Mesendoderm (in vitro differentiated cells): ENCODE measurements at regions not wholly inside any gene's neighbourhood (a gene's known extent, or its start where the extent isn't known, plus 50 kb on each side); places are given as distances from the start of the nearest gene placed in this dataset.

Experiments
- DNase-seq: peaks from one replicate; pipeline ENCODE4 v3.0.0; 2013
- H2AK5ac ChIP-seq: 2 replicates; pipeline ENCODE4 v1.6.1; 2013; ENCODE audit warnings: low read length, inconsistent platforms
- H2BK120ac ChIP-seq: 2 replicates; pipeline ENCODE4 v1.6.1; 2013; ENCODE audit warnings: low read depth, mild to moderate bottlenecking, low read length, moderate library complexity, mixed read lengths
- H2BK15ac ChIP-seq: replicated peaks from 2 replicates; pipeline ENCODE4 v1.6.1; 2013; ENCODE audit warnings: low read depth, mild to moderate bottlenecking, moderate library complexity
- H2BK5ac ChIP-seq: 2 replicates; pipeline ENCODE4 v1.6.1; 2013; ENCODE audit warnings: low read length, inconsistent platforms
- H3K18ac ChIP-seq: 2 replicates; pipeline ENCODE4 v1.6.1; 2013; ENCODE audit warnings: mild to moderate bottlenecking, low read length, mixed read lengths
- H3K23ac ChIP-seq: one replicate; pipeline ENCODE4 v1.6.1; 2013; ENCODE audit warnings: low read length
- H3K27ac ChIP-seq: 2 replicates; pipeline ENCODE4 v1.5.1; 2013; ENCODE audit warnings: low read depth, mild to moderate bottlenecking, inconsistent platforms, low read length, moderate library complexity
- H3K27me3 ChIP-seq: 2 replicates; pipeline ENCODE4 v1.6.1; 2013; ENCODE audit warnings: low read length, control low read depth, mild to moderate bottlenecking, inconsistent platforms; ENCODE audit not compliant: insufficient read depth, poor library complexity
- H3K36me3 ChIP-seq: 2 replicates; pipeline ENCODE4 v1.6.1; 2013; ENCODE audit warnings: low read length, inconsistent platforms; ENCODE audit not compliant: control insufficient read depth, insufficient read depth
- H3K4ac ChIP-seq: one replicate; pipeline ENCODE4 v1.6.1; 2013; ENCODE audit warnings: low read depth, mild to moderate bottlenecking, low read length, moderate library complexity
- H3K4me1 ChIP-seq: 2 replicates; pipeline ENCODE4 v1.6.1; 2013; ENCODE audit warnings: low read depth, low read length, inconsistent platforms; ENCODE audit not compliant: control insufficient read depth
- H3K4me2 ChIP-seq: 2 replicates; pipeline ENCODE4 v1.6.1; 2013; ENCODE audit warnings: low read length
- H3K4me3 ChIP-seq: 2 replicates; pipeline ENCODE4 v1.5.1; 2013; ENCODE audit warnings: mild to moderate bottlenecking, low read length
- H3K56ac ChIP-seq: one replicate; pipeline ENCODE4 v1.6.1; 2013; ENCODE audit warnings: low read length
- H3K79me1 ChIP-seq: 2 replicates; pipeline ENCODE4 v1.6.1; 2013; ENCODE audit warnings: low read length, inconsistent platforms
- H3K79me2 ChIP-seq: 2 replicates; pipeline ENCODE4 v1.6.1; 2013; ENCODE audit warnings: mild to moderate bottlenecking, low read length; ENCODE audit not compliant: control insufficient read depth, insufficient read depth
- H3K9ac ChIP-seq: 2 replicates; pipeline ENCODE4 v1.6.1; 2013; ENCODE audit warnings: low read length, inconsistent platforms
- H4K5ac ChIP-seq: one replicate; pipeline ENCODE4 v1.6.1; 2013; ENCODE audit warnings: low read length
- H4K8ac ChIP-seq: one replicate; pipeline ENCODE4 v1.6.1; 2013; ENCODE audit warnings: low read depth, mild to moderate bottlenecking, control low read depth, low read length, moderate library complexity
- WGBS: extraction: QIAGEN DNeasy Blood & Tissue Kit; methylation state at CpG from one replicate; pipeline ENCODE4 v1.1.7; 2013; ENCODE audit warnings: low lambda C conversion rate, missing lambda C conversion rate; ENCODE audit not compliant: insufficient coverage; ENCODE audit errors: extremely low coverage; 5-methylcytosine and 5-hydroxymethylcytosine counted together

GRCh38 chr9:92185096-92185495, 69.9 kb upstream of the SPTLC1 start:
- no peaks in the 10 kb centered on the region for H3K36me3 ChIP-seq
- no peak overlapping the region for H4K8ac ChIP-seq
- DNase-seq = no peak
- H3K56ac ChIP-seq = no peak overlapping the region
- H2BK15ac ChIP-seq = no peak overlapping the region
- H4K5ac ChIP-seq = no peak overlapping the region
- H2BK5ac ChIP-seq = no peak overlapping the region
- H3K79me1 ChIP-seq = no peaks in the 10 kb centered on the region
- no peaks in the 10 kb centered on the region for H3K27me3 ChIP-seq
- H3K4me1 ChIP-seq = peaks cover 7% of the 10 kb centered on the region
- H3K4ac ChIP-seq = no peak overlapping the region
- H3K18ac ChIP-seq = no peak overlapping the region
- H3K4me3 ChIP-seq = no peak overlapping the region
- H3K79me2 ChIP-seq = no peaks in the 10 kb centered on the region
- WGBS = no CpG with 5 or more reads among the region's 9 CpGs
- H3K4me2 ChIP-seq = no peak overlapping the region
- no peak overlapping the region for H3K27ac ChIP-seq
- no peak overlapping the region for H2AK5ac ChIP-seq
- H2BK120ac ChIP-seq = no peak overlapping the region
- no peak overlapping the region for H3K9ac ChIP-seq
- no peak overlapping the region for H3K23ac ChIP-seq

- Histone ChIP-seq H3K4ac (no peak overlapping the region), H2BK15ac (no peak overlapping the region), H2BK120ac (no peak overlapping the region), H3K56ac (no peak overlapping the region), H3K23ac (no peak overlapping the region), H3K9ac (no peak overlapping the region), H3K27me3 (no peaks in the 10 kb centered on the region), H3K4me3 (no peak overlapping the region), H3K27ac (no peak overlapping the region), H4K8ac (no peak overlapping the region), H3K79me2 (no peaks in the 10 kb centered on the region), H3K4me1 (peaks cover 7% of the 10 kb centered on the region), H3K79me1 (no peaks in the 10 kb centered on the region), H2BK5ac (no peak overlapping the region), H3K36me3 (no peaks in the 10 kb centered on the region), H3K18ac (no peak overlapping the region), H3K4me2 (no peak overlapping the region), H4K5ac (no peak overlapping the region), H2AK5ac (no peak overlapping the region)
- DNase-seq = no peak
- no CpG with 5 or more reads among the region's 1 CpG for WGBS
Measured at GRCh38 chr9:92184041-92184564, 68.9 kb upstream of the SPTLC1 start.

- Histone ChIP-seq H3K56ac (no peak overlapping the region), H3K27me3 (no peaks in the 10 kb centered on the region), H2BK120ac (no peak overlapping the region), H2BK15ac (no peak overlapping the region), H3K23ac (no peak overlapping the region), H2BK5ac (no peak overlapping the region), H3K27ac (no peak overlapping the region), H3K4me2 (no peak overlapping the region), H3K79me2 (no peaks in the 10 kb centered on the region), H4K8ac (no peak overlapping the region), H3K9ac (no peak overlapping the region), H3K36me3 (no peaks in the 10 kb centered on the region), H2AK5ac (no peak overlapping the region), H4K5ac (no peak overlapping the region), H3K18ac (no peak overlapping the region), H3K79me1 (no peaks in the 10 kb centered on the region), H3K4me3 (no peak overlapping the region), H3K4me1 (peaks cover 7% of the 10 kb centered on the region), H3K4ac (no peak overlapping the region)
- no CpG with 5 or more reads among the region's 5 CpGs for WGBS
- no peak for DNase-seq
Measured at GRCh38 chr9:92183449-92183848, 68.2 kb upstream of the SPTLC1 start.

- Histone ChIP-seq H3K79me2 (no peaks in the 10 kb centered on the region), H3K23ac (no peak overlapping the region), H3K56ac (no peak overlapping the region), H3K4me2 (no peak overlapping the region), H2BK120ac (no peak overlapping the region), H3K27ac (peak overlapping the region; percentile 1), H3K4ac (no peak overlapping the region), H3K4me3 (no peak overlapping the region), H2BK15ac (no peak overlapping the region), H3K79me1 (no peaks in the 10 kb centered on the region), H3K18ac (no peak overlapping the region), H3K27me3 (no peaks in the 10 kb centered on the region), H2BK5ac (no peak overlapping the region), H3K36me3 (no peaks in the 10 kb centered on the region), H4K5ac (no peak overlapping the region), H4K8ac (no peak overlapping the region), H3K4me1 (peaks cover 7% of the 10 kb centered on the region), H3K9ac (no peak overlapping the region), H2AK5ac (no peak overlapping the region)
- no CpG with 5 or more reads among the region's 4 CpGs for WGBS
- no peak for DNase-seq
Measured at GRCh38 chr9:92181296-92181695, 66.1 kb upstream of the SPTLC1 start.

GRCh38 chr9:92180669-92181181, 65.5 kb upstream of the SPTLC1 start:
- H2BK5ac ChIP-seq = no peak overlapping the region
- no peak overlapping the region for H2AK5ac ChIP-seq
- no peak overlapping the region for H3K4ac ChIP-seq
- no peak overlapping the region for H4K5ac ChIP-seq
- peak overlapping the region; percentile 1 for H3K27ac ChIP-seq
- no CpG with 5 or more reads among the region's 7 CpGs for WGBS
- no peak overlapping the region for H3K18ac ChIP-seq
- H4K8ac ChIP-seq = no peak overlapping the region
- no peak overlapping the region for H3K23ac ChIP-seq
- no peak overlapping the region for H2BK120ac ChIP-seq
- H2BK15ac ChIP-seq = no peak overlapping the region
- H3K4me3 ChIP-seq = no peak overlapping the region
- H3K79me1 ChIP-seq = no peaks in the 10 kb centered on the region
- H3K4me1 ChIP-seq = peaks cover 7% of the 10 kb centered on the region
- H3K4me2 ChIP-seq = no peak overlapping the region
- peak; percentile 82 for DNase-seq
- no peaks in the 10 kb centered on the region for H3K36me3 ChIP-seq
- no peak overlapping the region for H3K9ac ChIP-seq
- H3K27me3 ChIP-seq = no peaks in the 10 kb centered on the region
- H3K79me2 ChIP-seq = no peaks in the 10 kb centered on the region
- H3K56ac ChIP-seq = no peak overlapping the region

GRCh38 chr9:92180002-92180400, 64.8 kb upstream of the SPTLC1 start:
- no peak overlapping the region for H3K18ac ChIP-seq
- no peak overlapping the region for H3K56ac ChIP-seq
- no peaks in the 10 kb centered on the region for H3K36me3 ChIP-seq
- no CpG with 5 or more reads among the region's 3 CpGs for WGBS
- peaks cover 7% of the 10 kb centered on the region for H3K4me1 ChIP-seq
- H3K79me2 ChIP-seq = no peaks in the 10 kb centered on the region
- no peak overlapping the region for H4K8ac ChIP-seq
- H3K27ac ChIP-seq = no peak overlapping the region
- H3K4me2 ChIP-seq = no peak overlapping the region
- no peaks in the 10 kb centered on the region for H3K27me3 ChIP-seq
- H3K23ac ChIP-seq = no peak overlapping the region
- no peak overlapping the region for H2AK5ac ChIP-seq
- H3K4me3 ChIP-seq = no peak overlapping the region
- H2BK120ac ChIP-seq = no peak overlapping the region
- no peak overlapping the region for H3K9ac ChIP-seq
- no peak overlapping the region for H3K4ac ChIP-seq
- DNase-seq = no peak
- no peak overlapping the region for H2BK5ac ChIP-seq
- no peaks in the 10 kb centered on the region for H3K79me1 ChIP-seq
- no peak overlapping the region for H2BK15ac ChIP-seq
- no peak overlapping the region for H4K5ac ChIP-seq
